ENCODE measurements at regions not wholly inside any gene's neighbourhood (a gene's known extent, or its start where the extent isn't known, plus 50 kb on each side); places are given as distances from the start of the nearest gene placed in this dataset.
"Not testable (repeated sequence)": the region's sequence is repeated elsewhere in the genome, so short reads cannot be mapped to it uniquely, and the experiment has no call there.

DNA sequence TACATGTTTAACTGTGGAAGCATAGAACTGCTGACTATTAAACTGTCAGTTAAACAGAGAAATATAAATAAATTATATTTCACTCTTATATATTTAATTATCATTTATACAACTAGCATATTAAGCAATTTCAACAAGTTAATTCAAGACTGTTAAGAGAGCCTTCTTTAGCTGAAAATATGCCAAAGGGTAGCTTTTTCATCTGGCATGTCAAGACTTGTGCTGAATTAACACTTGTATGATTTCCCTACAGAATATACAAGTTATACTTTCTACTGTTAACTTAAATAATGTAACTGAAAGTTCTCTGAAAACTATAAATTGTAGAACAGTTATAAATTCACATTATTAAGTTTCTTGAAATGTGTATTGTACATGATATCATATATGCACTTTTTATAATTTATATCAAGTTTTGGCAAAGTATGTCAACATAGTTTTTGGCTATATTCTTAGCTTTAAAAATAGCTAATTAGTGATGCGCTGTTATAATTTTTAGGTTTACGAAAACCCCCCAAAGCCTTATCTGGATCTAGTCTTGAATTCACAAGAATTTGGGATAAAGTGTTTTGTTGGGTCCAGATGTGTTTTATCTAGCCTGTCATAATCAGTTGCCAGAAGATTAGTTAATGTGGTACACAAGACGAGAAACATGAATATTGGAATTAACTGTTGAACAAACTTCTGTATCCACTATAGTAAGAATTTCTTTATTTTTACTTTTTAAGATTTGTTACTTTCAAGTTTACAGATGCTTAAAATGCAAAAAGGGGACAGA lies 231.1 kb upstream of the FOXP2 start:
- no peaks in the 10 kb centered on the region for H3K4me1 Mint-ChIP-seq
- no peak overlapping the region for H3K27ac Mint-ChIP-seq
- CTCF ChIA-PET: no interaction called here
- POLR2A ChIA-PET: no interaction called here
- no peaks in the 10 kb centered on the region for H3K27me3 Mint-ChIP-seq
- no peaks in the 10 kb centered on the region for H3K36me3 Mint-ChIP-seq (ENCODE audit: low read depth)
- H3K9me3 Mint-ChIP-seq: no peaks in the 10 kb centered on the region
- H3K4me3 Mint-ChIP-seq: no peak overlapping the region
- DNase-seq: no peak

GRCh38 chr7:114182837-114183236 lies 231.8 kb upstream of the FOXP2 start:
- Mint-ChIP-seq H3K9me3 (no peaks in the 10 kb centered on the region), H3K27me3 (no peaks in the 10 kb centered on the region), H3K4me1 (no peaks in the 10 kb centered on the region), H3K4me3 (no peak overlapping the region), H3K27ac (no peak overlapping the region), H3K36me3 (ENCODE audit: low read depth) (no peaks in the 10 kb centered on the region)
- DNase-seq: no peak
- CTCF ChIA-PET: no interaction called here
- POLR2A ChIA-PET: no interaction called here

- no peaks in the 10 kb centered on the region for H3K9me3 Mint-ChIP-seq
Measured at GRCh38 chr7:114181280-114181679, 233.3 kb upstream of the FOXP2 start.

DNA sequence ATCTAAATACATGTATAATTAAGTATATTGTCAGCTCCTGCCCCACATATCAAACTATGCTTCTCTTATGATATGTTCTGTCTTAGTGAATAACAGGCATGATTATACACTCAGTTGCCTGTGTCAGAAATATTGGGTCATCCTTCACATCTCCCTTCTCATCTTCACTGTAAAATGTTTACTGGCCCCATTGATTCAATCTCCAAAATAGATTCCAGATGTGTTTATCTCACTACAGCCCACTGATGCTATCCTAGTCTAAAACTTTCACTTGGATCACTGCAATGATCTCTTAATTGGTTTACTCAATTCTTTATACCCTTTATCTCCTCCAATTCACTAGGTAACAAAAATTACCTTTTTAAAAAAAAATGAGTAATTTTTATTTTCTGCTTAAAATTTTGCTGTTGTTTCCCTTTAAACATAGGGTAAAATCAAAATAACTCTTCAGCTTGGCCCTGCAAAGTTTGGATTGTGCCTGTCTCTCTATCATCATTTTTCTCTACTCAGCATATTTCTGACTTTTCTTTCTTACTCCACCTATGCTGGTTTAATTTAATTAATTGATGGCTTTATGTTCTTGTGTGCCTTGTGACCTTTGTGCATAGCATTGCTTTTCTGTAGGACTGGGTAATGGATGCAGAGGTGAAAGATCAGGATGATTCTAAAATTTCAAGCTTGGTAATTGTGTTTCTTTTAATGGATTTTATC lies 233.9 kb upstream of the FOXP2 start:
- ChIA-PET POLR2A (no interaction called here), CTCF (no interaction called here)
- H3K4me3 Mint-ChIP-seq: no peak overlapping the region
- no peaks in the 10 kb centered on the region for H3K36me3 Mint-ChIP-seq (ENCODE audit: low read depth)
- H3K9me3 Mint-ChIP-seq: no peaks in the 10 kb centered on the region
- DNase-seq: no peak
- H3K27ac Mint-ChIP-seq: no peak overlapping the region
- no peaks in the 10 kb centered on the region for H3K4me1 Mint-ChIP-seq
- no peaks in the 10 kb centered on the region for H3K27me3 Mint-ChIP-seq

More at GRCh38 chr7:114181280-114181679, 233.3 kb upstream of the FOXP2 start:
- DNase-seq: no peak
- no peak overlapping the region for H3K27ac Mint-ChIP-seq
- H3K4me1 Mint-ChIP-seq: no peaks in the 10 kb centered on the region
- H3K27me3 Mint-ChIP-seq: no peaks in the 10 kb centered on the region
- ChIA-PET CTCF (no interaction called here), POLR2A (no interaction called here)
- no peaks in the 10 kb centered on the region for H3K36me3 Mint-ChIP-seq (ENCODE audit: low read depth)
- no peak overlapping the region for H3K4me3 Mint-ChIP-seq

DNA sequence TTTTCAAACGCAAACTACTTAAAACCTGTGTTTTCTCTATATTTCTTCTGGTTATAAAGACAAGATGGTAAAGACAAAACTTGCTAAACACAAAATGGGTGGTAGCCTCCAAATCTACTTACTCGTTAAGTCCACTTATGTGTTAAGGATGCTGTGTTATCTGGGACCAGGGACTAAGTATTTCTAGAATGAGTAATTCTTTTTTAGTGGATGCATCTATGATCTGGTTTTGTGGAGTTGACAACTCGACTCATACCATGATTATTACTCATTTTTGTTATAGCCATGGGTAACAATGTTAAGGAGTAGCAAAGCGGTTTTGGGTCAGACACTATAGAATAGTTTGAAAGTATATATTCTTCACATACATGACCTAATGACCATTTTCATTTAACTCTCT lies 239.5 kb upstream of the FOXP2 start:
- no peak overlapping the region for H3K27ac Mint-ChIP-seq
- no peak for DNase-seq
- H3K27me3 Mint-ChIP-seq: no peaks in the 10 kb centered on the region
- H3K36me3 Mint-ChIP-seq (ENCODE audit: low read depth): no peaks in the 10 kb centered on the region
- H3K4me1 Mint-ChIP-seq: no peaks in the 10 kb centered on the region
- no peak overlapping the region for H3K4me3 Mint-ChIP-seq
- POLR2A ChIA-PET: no interaction called here
- H3K9me3 Mint-ChIP-seq: no peaks in the 10 kb centered on the region
- CTCF ChIA-PET: no interaction called here

- Mint-ChIP-seq H3K4me3 (no peak overlapping the region), H3K36me3 (ENCODE audit: low read depth) (no peaks in the 10 kb centered on the region), H3K27ac (no peak overlapping the region), H3K4me1 (no peaks in the 10 kb centered on the region), H3K9me3 (no peaks in the 10 kb centered on the region), H3K27me3 (no peaks in the 10 kb centered on the region)
- POLR2A ChIA-PET: no interaction called here
- no peak for DNase-seq
- CTCF ChIA-PET: no interaction called here
Measured at GRCh38 chr7:114173170-114173890, 241.3 kb upstream of the FOXP2 start.

DNA sequence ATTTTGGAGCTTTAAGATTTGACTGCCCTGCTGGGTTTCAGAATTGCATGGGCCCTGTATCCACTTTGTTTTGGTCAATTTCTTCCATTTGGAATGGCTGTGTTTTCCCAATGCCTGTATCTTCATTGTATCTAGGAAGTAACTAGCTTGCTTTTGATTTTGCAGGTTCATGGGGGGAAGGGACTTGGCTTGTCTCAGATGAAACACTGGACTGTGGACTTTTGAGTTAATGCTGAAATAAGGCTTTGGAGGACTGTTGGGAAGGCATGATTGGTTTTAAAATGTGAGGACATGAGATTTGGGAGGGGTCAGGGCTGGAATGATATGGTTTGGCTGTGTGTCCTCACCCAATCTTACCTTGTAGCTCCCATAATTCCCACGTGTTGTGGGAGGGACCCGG lies 245.2 kb upstream of the FOXP2 start:
- H3K4me3 Mint-ChIP-seq; DNase-seq; H3K27ac Mint-ChIP-seq; H3K27me3 Mint-ChIP-seq; H3K4me1 Mint-ChIP-seq; H3K9me3 Mint-ChIP-seq; H3K36me3 Mint-ChIP-seq (ENCODE audit: low read depth); POLR2A ChIA-PET: not testable (repeated sequence)
- CTCF ChIA-PET: interaction anchor here (1.2 kb wide), 1 partner anchor 88 kb away, joined by 3 read pairs; no protein-coding TSS in a partner anchor

DNA sequence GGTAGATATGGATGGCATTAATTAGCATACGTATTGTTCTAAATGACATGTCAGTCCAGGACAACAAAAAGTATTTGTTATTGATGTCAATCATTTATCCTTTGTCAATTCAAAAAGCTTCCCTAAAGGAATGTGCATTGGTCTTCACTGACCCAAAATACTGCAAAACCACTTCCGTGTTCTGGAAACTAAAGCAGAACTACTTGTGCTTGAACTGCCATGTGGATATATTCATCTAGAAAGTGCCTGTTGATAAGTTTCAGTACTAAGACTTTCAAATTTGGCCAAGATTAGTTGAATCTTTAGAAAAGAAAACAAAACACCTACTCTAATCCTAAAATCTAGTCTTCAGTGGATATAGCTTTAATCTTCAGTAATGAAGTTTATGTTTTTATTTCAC lies 242.1 kb upstream of the PPP1R3A start:
- H3K9me3 Mint-ChIP-seq: no peaks in the 10 kb centered on the region
- POLR2A ChIA-PET: no interaction called here
- H3K4me1 Mint-ChIP-seq: no peaks in the 10 kb centered on the region
- CTCF ChIA-PET: no interaction called here
- no peaks in the 10 kb centered on the region for H3K36me3 Mint-ChIP-seq (ENCODE audit: low read depth)
- no peak overlapping the region for H3K27ac Mint-ChIP-seq
- no peak overlapping the region for H3K4me3 Mint-ChIP-seq
- H3K27me3 Mint-ChIP-seq: no peaks in the 10 kb centered on the region
- no peak for DNase-seq

DNA sequence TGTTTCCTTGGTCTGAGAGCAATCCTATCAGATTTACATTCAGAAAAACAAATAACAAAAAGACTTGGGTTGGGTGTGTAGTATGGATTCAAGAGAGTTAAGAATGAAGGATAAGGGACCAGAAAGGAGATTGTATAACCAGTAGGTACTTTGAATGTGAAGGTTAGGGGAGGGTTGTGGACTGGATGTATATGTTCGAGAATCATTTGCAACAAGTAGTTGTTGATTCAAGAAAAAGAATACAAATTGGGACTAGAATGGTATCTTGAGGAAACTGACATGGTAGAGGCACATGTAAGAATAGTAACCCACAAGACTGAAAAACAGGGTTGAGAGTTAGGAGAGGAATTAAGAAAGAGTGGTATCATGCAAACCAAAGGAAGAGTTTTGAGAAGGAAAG lies 240.0 kb upstream of the PPP1R3A start:
- Mint-ChIP-seq H3K4me1 (no peaks in the 10 kb centered on the region), H3K27me3 (no peaks in the 10 kb centered on the region), H3K36me3 (ENCODE audit: low read depth) (no peaks in the 10 kb centered on the region), H3K27ac (no peak overlapping the region), H3K9me3 (no peaks in the 10 kb centered on the region), H3K4me3 (no peak overlapping the region)
- POLR2A ChIA-PET: no interaction called here
- CTCF ChIA-PET: no interaction called here
- DNase-seq: no peak

GRCh38 chr7:114158275-114158674 lies 239.5 kb upstream of the PPP1R3A start:
- H3K9me3 Mint-ChIP-seq: no peaks in the 10 kb centered on the region
- ChIA-PET POLR2A (no interaction called here), CTCF (no interaction called here)
- no peak for DNase-seq
- H3K4me3 Mint-ChIP-seq: no peak overlapping the region
- no peaks in the 10 kb centered on the region for H3K36me3 Mint-ChIP-seq (ENCODE audit: low read depth)
- H3K27ac Mint-ChIP-seq: no peak overlapping the region
- H3K4me1 Mint-ChIP-seq: no peaks in the 10 kb centered on the region
- no peaks in the 10 kb centered on the region for H3K27me3 Mint-ChIP-seq

DNA sequence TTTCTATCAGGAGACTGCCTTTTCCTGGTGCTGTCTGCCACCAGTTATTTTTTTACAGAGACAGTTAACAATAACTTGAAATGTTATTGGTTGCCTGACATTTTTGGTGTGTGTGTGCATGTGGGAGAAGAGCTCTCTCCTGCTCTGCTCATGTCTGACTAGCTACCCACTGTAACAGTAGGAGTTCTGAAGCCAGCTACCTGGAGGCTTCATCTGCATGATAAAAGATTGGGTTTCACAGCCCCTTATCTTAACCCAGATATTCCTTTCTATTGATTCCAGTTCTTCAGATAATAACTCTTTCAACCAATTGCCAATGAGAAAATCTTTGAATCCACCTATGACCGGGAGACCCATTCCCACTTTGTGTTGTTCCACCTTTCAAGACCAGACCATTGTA lies 237.4 kb upstream of the PPP1R3A start:
- ChIA-PET POLR2A (no interaction called here), CTCF (no interaction called here)
- no peaks in the 10 kb centered on the region for H3K36me3 Mint-ChIP-seq (ENCODE audit: low read depth)
- H3K27ac Mint-ChIP-seq: no peak overlapping the region
- no peaks in the 10 kb centered on the region for H3K27me3 Mint-ChIP-seq
- H3K4me3 Mint-ChIP-seq: no peak overlapping the region
- H3K4me1 Mint-ChIP-seq: no peaks in the 10 kb centered on the region
- no peaks in the 10 kb centered on the region for H3K9me3 Mint-ChIP-seq
- DNase-seq: no peak

DNA sequence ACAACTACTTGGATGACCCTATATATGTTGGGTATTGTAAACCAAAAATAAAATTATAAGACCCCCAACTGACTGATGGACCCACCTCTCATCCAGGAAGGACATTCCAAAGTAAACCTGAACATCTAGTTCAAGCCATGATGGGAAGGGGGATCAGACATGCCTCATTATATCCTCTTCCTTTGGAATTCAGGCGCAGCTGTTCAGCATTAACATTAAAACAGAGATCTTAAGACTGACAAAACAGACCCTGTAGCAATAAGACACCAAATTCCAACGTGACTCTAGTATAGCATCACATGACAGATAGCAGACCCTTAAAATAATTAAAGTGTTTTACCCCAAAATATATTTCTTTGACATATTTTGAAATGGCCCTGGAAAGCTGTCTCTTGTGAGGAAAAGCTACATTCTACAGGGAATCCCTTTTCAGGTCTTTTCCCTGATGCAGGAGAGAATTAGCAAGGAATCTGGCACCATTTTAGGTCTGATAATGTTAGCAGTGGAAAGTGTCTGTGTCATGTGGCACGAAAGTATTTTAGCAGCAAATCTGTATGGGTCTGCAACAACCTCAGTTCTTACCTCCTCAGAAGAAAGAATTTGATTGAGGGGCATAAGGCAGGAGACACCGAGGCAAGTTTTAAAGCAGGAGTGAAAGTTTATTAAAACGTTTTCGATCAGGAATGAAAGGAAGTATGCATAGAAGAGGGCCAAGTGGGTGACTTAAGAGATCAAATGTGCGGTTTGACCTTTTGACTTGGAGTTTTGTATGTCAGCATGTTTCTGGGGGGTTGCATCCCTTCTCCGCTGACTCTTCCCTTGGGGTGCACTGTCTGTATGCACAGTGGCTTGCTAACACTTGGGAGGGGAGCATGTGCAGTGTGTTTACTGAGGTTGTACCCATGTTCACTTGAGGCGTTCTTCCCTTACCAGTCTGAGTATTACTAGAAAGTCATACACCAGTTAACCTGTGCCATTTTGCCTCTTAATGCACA lies 236.6 kb upstream of the PPP1R3A start:
- POLR2A ChIA-PET: no interaction called here
- no peak overlapping the region for H3K27ac Mint-ChIP-seq
- no peaks in the 10 kb centered on the region for H3K36me3 Mint-ChIP-seq (ENCODE audit: low read depth)
- H3K9me3 Mint-ChIP-seq: no peaks in the 10 kb centered on the region
- H3K27me3 Mint-ChIP-seq: no peaks in the 10 kb centered on the region
- CTCF ChIA-PET: no interaction called here
- H3K4me1 Mint-ChIP-seq: no peaks in the 10 kb centered on the region
- no peak for DNase-seq
- H3K4me3 Mint-ChIP-seq: no peak overlapping the region

DNA sequence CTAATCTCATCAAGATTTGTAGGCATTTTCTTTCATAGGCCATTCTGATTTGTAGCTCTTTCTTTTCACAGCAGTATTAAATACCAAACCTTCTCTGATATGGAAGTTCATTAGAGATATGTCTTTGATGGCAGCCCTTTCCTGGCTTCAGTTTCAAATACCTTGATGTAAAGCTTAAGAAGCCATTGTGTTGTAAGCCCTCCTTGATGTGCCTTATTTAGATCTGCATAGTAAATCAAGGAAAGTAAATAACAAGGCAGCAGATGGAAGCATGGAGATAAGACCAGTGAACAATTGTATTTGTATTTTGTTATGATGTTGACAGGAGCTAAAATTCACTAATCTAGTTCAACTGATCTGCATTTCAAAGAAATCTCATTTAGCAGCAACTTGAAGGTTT lies 234.9 kb upstream of the PPP1R3A start:
- Mint-ChIP-seq H3K9me3 (no peaks in the 10 kb centered on the region), H3K27me3 (no peaks in the 10 kb centered on the region), H3K27ac (no peak overlapping the region), H3K4me1 (no peaks in the 10 kb centered on the region), H3K36me3 (ENCODE audit: low read depth) (no peaks in the 10 kb centered on the region), H3K4me3 (no peak overlapping the region)
- ChIA-PET POLR2A (no interaction called here), CTCF (no interaction called here)
- no peak for DNase-seq

Measured in activated CD4-positive, alpha-beta memory T cell treated with anti-CD3 and anti-CD28 coated beads, Interleukin-2, amount 10 ng/mL, durations not matched to agents 7 days and 5 days (primary cell).